Memory B cell (primary cell): ENCODE measurements at regions not wholly inside any gene's neighbourhood (a gene's known extent, or its start where the extent isn't known, plus 50 kb on each side); places are given as distances from the start of the nearest gene placed in this dataset.

Experiments
- ATAC-seq: fragments of 150-1000 bp; cut with Tn5 transposase; 2 replicates; pipeline ENCODE4 v1.10.0; 2021; ENCODE audit warnings: low read depth, mild to moderate bottlenecking, moderate library complexity
- DNase-seq, 2 donors: peaks; one replicate each; pipeline ENCODE4 v3.0.0; 2022; ENCODE audit warnings: low spot score in 2 of 2
- H3K27ac Mint-ChIP-seq: one replicate; pipeline ENCODE4 v1.8.0; 2022; ENCODE audit warnings: mild to moderate bottlenecking, moderate library complexity, mixed read lengths
- H3K27me3 Mint-ChIP-seq: one replicate; pipeline ENCODE4 v1.8.0; 2022; ENCODE audit warnings: mixed read lengths
- H3K36me3 Mint-ChIP-seq: one replicate; pipeline ENCODE4 v1.8.0; 2022; ENCODE audit warnings: mild to moderate bottlenecking, mixed read lengths
- H3K4me1 Mint-ChIP-seq: one replicate; pipeline ENCODE4 v1.8.0; 2022; ENCODE audit warnings: mixed read lengths
- H3K4me3 Mint-ChIP-seq: one replicate; pipeline ENCODE4 v1.8.0; 2022; ENCODE audit warnings: mild to moderate bottlenecking, moderate library complexity, mixed read lengths
- H3K9me3 Mint-ChIP-seq: one replicate; pipeline ENCODE4 v1.8.0; 2022; ENCODE audit warnings: mixed read lengths

DNA sequence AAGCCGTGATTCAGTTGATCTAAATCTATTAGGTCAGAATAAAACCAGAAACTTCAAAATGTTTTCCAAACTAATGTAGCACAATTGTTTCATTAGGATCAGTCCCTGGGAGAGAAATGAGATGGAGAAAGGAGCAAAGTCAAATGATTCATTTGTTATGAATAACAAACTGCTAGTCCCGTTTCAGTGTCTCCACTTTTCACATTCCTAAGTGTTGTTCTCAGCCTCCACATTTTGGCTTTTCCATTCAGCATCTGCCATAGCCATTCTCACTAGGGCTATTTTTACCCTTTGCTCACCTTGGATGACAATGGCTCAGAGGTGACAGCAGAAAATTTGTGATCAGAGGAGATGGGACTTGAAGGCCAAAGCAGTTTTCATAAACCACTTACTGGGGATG lies 314.1 kb upstream of the KIF2A start:
- no peak overlapping the region for H3K4me3 Mint-ChIP-seq
- ATAC-seq, result no peak
- no peaks in the 10 kb centered on the region for H3K27me3 Mint-ChIP-seq
- no peak for DNase-seq
- H3K27ac Mint-ChIP-seq, result no peak overlapping the region
- no peaks in the 10 kb centered on the region for H3K36me3 Mint-ChIP-seq
- H3K4me1 Mint-ChIP-seq, result no peaks in the 10 kb centered on the region
- no peaks in the 10 kb centered on the region for H3K9me3 Mint-ChIP-seq

DNA sequence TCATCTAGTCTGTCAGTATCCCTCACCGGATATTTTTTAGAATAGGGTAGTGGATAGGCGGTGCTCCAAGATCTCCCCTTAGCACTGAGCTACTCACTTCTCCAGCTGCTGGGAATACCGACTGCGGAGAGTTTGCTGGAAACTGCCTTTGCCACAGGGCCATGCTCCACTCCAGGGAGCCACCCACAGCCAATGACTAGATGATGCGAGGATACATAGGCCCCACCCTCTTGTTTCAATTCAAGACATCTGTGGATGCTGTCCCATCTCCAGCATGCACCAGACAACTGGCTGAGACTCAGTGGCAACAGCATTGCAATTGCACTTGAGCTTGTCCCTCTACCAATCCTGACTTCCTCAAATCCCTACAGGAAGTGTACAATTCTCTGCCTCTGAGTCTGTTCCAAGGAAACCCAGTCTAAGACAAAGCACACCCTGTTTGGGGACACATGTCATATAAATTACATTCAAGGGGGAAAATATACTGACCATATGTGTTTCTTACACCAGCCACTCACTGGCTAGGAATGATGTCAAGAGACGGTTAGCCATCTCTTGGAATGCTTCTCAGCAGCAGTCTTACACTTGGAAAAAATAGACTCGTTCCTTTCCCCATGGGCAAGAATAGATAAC lies 312.6 kb upstream of the KIF2A start:
- Mint-ChIP-seq H3K27me3 (no peaks in the 10 kb centered on the region), H3K36me3 (no peaks in the 10 kb centered on the region), H3K4me3 (no peak overlapping the region), H3K27ac (no peak overlapping the region), H3K9me3 (no peaks in the 10 kb centered on the region), H3K4me1 (no peaks in the 10 kb centered on the region)
- DNase-seq (no peak), ATAC-seq (no peak)

DNA sequence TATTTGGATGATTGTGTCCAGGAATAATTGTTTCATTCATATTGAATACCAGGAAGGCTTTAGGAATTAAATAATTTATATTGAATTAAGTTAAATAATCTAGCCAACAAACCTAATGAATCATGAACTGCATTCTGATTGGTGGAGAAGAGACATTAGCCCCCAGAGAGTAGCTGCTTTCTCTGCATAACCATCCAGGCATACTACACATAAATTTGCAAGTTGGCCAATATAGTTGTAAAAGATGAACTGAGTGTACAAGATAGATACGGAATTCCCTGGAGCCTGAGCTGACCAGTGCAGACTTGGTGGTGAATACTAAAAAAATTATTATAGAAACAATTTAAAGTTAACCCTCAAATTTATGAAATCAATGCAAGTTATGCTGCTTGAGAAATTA lies 311.8 kb upstream of the KIF2A start:
- Mint-ChIP-seq H3K4me3 (no peak overlapping the region), H3K27ac (no peak overlapping the region), H3K36me3 (no peaks in the 10 kb centered on the region), H3K27me3 (no peaks in the 10 kb centered on the region), H3K4me1 (no peaks in the 10 kb centered on the region), H3K9me3 (no peaks in the 10 kb centered on the region)
- ATAC-seq (no peak), DNase-seq (no peak)

DNA sequence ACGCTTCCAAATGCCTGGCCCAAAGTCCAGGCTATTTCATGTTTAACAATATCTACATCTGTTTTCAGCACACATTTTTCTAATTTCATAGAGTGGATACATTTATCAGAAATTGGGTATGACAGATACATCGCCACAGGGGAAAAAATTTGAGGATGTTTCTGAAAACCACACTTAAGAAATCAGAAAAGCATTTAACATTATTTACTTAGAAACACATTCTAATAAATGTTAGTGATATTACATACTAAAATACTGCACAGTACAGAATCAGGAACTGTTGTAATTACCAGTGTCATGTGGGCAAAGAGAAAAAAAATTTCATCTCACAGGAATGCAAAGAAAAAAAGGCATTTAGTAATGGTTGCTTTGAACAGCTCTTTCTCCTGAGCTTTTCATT lies 310.5 kb upstream of the KIF2A start:
- no peaks in the 10 kb centered on the region for H3K27me3 Mint-ChIP-seq
- ATAC-seq (no peak), DNase-seq (no peak)
- no peaks in the 10 kb centered on the region for H3K36me3 Mint-ChIP-seq
- H3K27ac Mint-ChIP-seq, result no peak overlapping the region
- no peak overlapping the region for H3K4me3 Mint-ChIP-seq
- no peaks in the 10 kb centered on the region for H3K4me1 Mint-ChIP-seq
- no peaks in the 10 kb centered on the region for H3K9me3 Mint-ChIP-seq

DNA sequence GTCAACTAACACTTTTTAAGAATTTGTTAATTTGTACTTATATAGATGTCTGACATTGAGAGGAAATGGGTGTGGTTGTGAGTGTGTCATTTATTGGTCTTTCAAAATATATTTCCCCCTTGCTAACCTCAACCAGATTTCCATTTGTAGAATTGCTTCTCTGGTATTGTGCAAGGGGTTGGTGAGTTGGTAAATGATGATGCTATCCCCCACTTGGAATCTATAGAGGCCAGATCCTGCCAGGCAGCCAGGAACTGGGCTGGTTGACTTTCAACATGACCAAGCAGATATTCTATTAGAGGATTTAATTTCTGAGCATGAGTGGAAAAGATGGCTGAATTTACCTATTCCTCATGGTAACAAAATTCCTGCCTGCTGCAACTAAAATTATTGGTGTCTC lies 306.6 kb upstream of the KIF2A start:
- no peak overlapping the region for H3K27ac Mint-ChIP-seq
- no peaks in the 10 kb centered on the region for H3K9me3 Mint-ChIP-seq
- H3K36me3 Mint-ChIP-seq, result no peaks in the 10 kb centered on the region
- DNase-seq (no peak), ATAC-seq (no peak)
- no peak overlapping the region for H3K4me3 Mint-ChIP-seq
- H3K27me3 Mint-ChIP-seq, result peaks cover 2% of the 10 kb centered on the region
- H3K4me1 Mint-ChIP-seq, result no peaks in the 10 kb centered on the region

DNA sequence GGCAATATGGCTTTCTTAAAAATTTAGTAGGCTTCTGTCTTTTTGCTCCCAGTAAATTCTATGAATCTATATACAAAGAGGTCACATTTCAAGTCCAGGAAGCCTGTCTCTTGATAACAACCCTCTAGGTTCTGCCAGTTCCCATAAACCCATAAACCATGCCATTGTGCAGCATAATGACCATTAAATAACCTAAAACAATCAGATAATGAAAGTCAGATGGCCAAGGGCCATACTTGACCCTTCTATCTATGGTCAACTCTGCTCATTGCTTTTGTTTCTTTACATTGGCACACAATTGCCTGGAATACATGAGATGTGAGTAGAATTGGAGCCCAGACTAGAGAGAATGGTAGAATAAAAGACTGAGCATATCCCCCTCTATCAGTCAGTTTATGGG lies 305.4 kb upstream of the KIF2A start:
- H3K27ac Mint-ChIP-seq, result no peak overlapping the region
- H3K36me3 Mint-ChIP-seq, result no peaks in the 10 kb centered on the region
- no peak overlapping the region for H3K4me3 Mint-ChIP-seq
- H3K9me3 Mint-ChIP-seq, result no peaks in the 10 kb centered on the region
- H3K27me3 Mint-ChIP-seq, result peaks cover 2% of the 10 kb centered on the region
- ATAC-seq (no peak), DNase-seq (no peak)
- no peaks in the 10 kb centered on the region for H3K4me1 Mint-ChIP-seq

DNA sequence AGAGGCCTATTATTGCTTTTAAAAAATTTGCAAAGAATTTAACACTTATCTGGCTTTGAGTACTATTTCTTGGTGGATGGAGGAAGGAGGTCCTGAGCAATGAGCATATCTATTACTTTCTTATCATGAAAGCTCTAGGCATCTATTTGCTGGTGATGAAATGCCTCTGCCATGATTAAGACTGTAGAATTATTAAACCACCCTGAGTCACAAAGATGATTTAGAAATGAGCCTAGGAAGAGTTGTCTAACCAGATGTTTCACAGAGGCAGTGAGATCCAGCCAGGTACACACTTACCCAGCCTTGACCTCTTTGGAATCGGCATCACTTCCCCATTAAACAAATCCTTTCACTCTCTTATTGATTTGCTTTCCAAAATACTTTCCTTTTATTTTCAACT lies 304.4 kb upstream of the KIF2A start:
- no peaks in the 10 kb centered on the region for H3K36me3 Mint-ChIP-seq
- ATAC-seq, result no peak
- no peak overlapping the region for H3K27ac Mint-ChIP-seq
- no peak overlapping the region for H3K4me3 Mint-ChIP-seq
- H3K9me3 Mint-ChIP-seq, result no peaks in the 10 kb centered on the region
- no peaks in the 10 kb centered on the region for H3K4me1 Mint-ChIP-seq
- no peak for DNase-seq
- H3K27me3 Mint-ChIP-seq, result peaks cover 2% of the 10 kb centered on the region

DNA sequence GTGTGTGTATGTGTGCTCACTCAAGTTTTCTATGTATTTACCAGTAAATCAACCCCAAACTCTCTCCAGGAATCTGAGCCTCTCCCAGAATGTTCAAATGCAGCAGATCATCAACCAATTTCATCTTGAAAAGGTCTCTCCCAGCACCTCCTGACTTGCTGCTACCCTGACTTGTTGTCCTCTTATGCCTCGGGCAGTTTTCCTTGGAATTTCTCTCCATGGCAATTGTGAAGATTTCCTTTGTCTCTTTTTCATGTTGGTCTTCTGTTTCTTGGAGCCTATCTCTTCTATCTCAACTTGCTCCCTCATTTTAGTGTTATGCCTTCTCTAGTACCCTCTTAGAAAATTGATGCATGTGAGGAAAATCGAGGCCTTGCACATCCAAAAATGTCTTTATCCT lies 303.6 kb upstream of the KIF2A start:
- H3K4me1 Mint-ChIP-seq, result no peaks in the 10 kb centered on the region
- peaks cover 2% of the 10 kb centered on the region for H3K27me3 Mint-ChIP-seq
- no peak overlapping the region for H3K4me3 Mint-ChIP-seq
- ATAC-seq (no peak), DNase-seq (no peak)
- H3K9me3 Mint-ChIP-seq, result no peaks in the 10 kb centered on the region
- no peaks in the 10 kb centered on the region for H3K36me3 Mint-ChIP-seq
- H3K27ac Mint-ChIP-seq, result no peak overlapping the region

DNA sequence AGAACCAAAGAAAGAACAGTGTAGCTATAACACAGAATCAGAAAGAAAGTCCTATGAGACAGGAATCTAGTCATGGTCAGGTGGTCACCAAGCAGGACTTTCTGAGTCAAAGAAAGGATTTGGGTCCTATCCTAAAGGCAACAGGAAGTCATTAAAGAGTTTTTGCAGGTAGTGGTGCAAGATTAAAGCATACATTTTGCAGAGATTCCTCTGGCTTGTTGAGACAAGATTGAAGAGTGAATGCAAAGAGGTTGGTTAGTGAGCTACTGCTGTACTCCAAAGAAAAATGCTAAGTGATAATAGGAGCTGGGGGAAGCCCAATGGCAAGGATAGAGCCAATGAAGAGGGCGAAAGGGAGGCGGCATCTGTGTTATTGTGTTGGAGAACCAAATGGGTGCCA lies 300.5 kb upstream of the KIF2A start:
- Mint-ChIP-seq H3K27ac (no peak overlapping the region), H3K9me3 (peaks cover 4% of the 10 kb centered on the region), H3K36me3 (no peaks in the 10 kb centered on the region), H3K4me3 (no peak overlapping the region), H3K4me1 (no peaks in the 10 kb centered on the region), H3K27me3 (peaks cover 4% of the 10 kb centered on the region)
- DNase-seq, result no peak
- no peak for ATAC-seq

DNA sequence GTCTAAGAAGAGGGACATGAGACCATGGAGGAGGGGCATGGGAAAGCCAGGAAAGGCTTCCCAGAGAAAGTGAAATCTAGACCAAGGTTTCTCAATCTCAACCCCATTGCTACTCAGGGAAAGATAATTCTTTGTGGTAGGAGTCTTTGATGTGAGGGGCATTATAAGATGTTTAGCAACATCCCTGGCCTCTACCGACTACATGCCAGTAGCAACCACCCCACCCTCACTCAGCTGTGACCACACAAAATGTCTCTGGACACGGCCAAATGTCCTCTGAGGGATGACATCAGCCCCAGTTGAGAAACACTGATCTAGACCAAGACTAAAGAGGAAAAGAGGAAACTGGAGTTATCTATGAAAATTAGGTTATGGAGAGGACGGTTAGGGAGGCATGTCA lies 298.5 kb upstream of the KIF2A start:
- DNase-seq (no peak), ATAC-seq (no peak)
- no peak overlapping the region for H3K4me3 Mint-ChIP-seq
- H3K4me1 Mint-ChIP-seq, result no peaks in the 10 kb centered on the region
- H3K9me3 Mint-ChIP-seq, result peaks cover 4% of the 10 kb centered on the region
- no peaks in the 10 kb centered on the region for H3K36me3 Mint-ChIP-seq
- no peak overlapping the region for H3K27ac Mint-ChIP-seq
- H3K27me3 Mint-ChIP-seq, result peaks cover 4% of the 10 kb centered on the region

DNA sequence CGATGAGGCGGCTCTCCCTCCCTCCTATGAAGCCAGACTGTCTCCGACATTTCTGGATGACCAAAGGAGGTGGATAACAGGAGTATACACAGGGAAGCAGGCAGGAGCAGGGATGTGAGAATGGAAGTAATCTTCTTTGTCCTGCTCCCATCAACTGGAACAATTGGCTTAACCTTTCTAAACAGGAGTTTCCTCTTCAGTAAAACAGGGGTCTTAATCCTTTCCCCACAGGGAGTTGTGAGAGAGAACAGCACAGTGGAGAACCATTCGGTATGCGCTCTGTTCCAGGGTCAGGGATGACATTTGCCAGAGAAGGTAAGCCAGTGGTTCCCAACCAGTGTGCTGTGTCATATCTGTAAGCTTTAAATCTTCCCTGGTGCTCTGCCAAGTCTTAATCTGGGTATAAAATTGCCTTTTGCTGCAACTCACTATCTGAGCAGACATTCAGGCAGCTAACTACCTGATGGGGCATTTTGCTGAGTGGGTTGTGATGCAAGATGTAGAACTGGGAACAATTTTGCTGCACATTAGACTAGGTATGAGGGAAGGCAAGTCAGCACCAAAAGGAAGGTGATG lies 294.8 kb upstream of the KIF2A start:
- H3K27ac Mint-ChIP-seq, result no peak overlapping the region
- peaks cover 5% of the 10 kb centered on the region for H3K9me3 Mint-ChIP-seq
- H3K36me3 Mint-ChIP-seq, result no peaks in the 10 kb centered on the region
- no peak for ATAC-seq
- H3K27me3 Mint-ChIP-seq, result peaks cover 4% of the 10 kb centered on the region
- no peak for DNase-seq
- H3K4me1 Mint-ChIP-seq, result no peaks in the 10 kb centered on the region
- H3K4me3 Mint-ChIP-seq, result no peak overlapping the region

DNA sequence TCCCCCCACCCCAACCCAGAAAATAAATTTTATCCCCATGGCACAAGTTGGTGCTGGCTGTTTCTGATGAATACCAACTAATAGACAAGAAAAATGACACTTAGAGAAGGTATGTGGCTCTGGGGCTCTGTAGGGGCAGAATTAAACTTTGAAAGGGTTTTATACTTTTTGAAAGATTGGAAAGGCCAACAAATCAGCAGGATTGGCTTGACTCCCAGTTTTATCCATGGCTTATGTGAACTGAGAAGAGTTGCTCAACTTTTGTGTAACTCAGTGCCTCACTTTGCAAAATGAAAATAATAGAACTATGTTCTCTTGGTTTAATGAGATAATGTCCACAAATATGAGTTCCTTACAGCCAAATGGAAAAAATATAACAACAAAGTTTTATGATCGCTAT lies 288.9 kb upstream of the KIF2A start:
- H3K27me3 Mint-ChIP-seq, result peaks cover 2% of the 10 kb centered on the region
- H3K27ac Mint-ChIP-seq, result no peak overlapping the region
- H3K36me3 Mint-ChIP-seq, result no peaks in the 10 kb centered on the region
- no peak for DNase-seq
- no peak for ATAC-seq
- no peak overlapping the region for H3K4me3 Mint-ChIP-seq
- peaks cover 4% of the 10 kb centered on the region for H3K9me3 Mint-ChIP-seq
- no peaks in the 10 kb centered on the region for H3K4me1 Mint-ChIP-seq

DNA sequence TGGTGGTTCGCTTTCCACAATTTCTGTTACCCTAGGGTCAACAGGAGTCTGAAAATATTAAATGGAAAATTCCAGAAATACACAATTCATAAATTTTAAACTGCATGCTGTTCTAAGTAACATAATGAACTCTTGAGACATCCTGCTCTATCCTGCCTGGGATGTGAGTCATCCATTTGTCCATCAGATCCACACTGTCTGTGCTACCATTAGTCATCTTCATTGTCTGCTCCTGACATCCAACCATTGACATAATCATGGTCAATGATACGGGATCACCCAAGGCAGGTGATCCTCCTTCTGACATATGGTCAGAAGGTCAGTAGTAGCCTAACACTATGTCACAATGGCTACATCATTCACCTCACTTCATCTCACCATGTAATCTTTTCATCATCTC lies 276.7 kb upstream of the KIF2A start:
- DNase-seq, result no peak
- Mint-ChIP-seq H3K4me1 (no peaks in the 10 kb centered on the region), H3K36me3 (no peaks in the 10 kb centered on the region), H3K4me3 (no peak overlapping the region), H3K27me3 (peaks cover 1% of the 10 kb centered on the region), H3K27ac (no peak overlapping the region), H3K9me3 (no peaks in the 10 kb centered on the region)
- no peak for ATAC-seq

DNA sequence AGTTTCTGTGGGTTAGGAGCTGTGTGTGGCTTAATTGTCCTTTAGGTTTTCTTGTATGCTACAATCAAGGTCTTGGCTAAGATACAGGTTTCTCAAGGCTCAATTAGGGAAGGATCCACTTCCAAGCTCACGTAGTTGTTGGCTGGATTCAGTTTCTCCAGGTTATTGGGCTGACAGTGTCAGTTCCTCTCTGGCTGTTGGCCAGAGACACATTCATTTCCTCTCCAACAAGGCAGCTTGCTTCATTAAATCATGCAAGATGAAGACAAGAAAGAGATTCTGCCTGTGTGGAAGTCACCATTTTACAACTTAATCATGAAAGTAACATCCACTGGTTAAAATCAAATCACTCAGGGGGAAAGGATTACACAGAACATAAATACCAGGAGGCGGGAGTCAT lies 275.7 kb upstream of the KIF2A start:
- peaks cover 1% of the 10 kb centered on the region for H3K27me3 Mint-ChIP-seq
- no peak for ATAC-seq

DNA sequence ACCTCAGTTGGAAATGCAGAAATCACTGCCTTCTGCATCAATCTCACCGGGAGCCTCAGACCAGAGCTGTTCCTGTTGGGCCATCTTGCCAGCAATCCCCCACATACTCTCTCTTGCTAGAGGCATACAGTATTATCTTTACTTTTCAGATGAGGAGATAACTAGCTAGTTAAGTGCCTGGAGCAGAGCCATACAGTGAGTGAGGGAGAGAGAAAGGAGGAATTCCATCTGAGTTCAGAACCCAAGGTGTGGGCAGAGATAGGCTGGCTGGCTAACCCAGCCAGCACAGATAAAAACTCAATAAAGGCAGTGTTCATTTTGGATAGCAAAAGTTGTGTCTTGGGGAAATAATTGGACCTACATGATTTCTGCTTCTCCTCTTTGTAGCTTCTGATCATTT lies 268.0 kb upstream of the KIF2A start:
- H3K4me1 Mint-ChIP-seq, result no peaks in the 10 kb centered on the region
- H3K27ac Mint-ChIP-seq, result no peak overlapping the region
- no peak for ATAC-seq

More for the DNA sequence above, 275.7 kb upstream of the KIF2A start:
- Mint-ChIP-seq H3K27ac (no peak overlapping the region), H3K9me3 (peaks cover 4% of the 10 kb centered on the region), H3K4me1 (no peaks in the 10 kb centered on the region), H3K4me3 (no peak overlapping the region), H3K36me3 (no peaks in the 10 kb centered on the region)
- DNase-seq, result no peak

More for the DNA sequence above, 268.0 kb upstream of the KIF2A start:
- Mint-ChIP-seq H3K27me3 (peaks cover 2% of the 10 kb centered on the region), H3K4me3 (no peak overlapping the region), H3K9me3 (peaks cover 6% of the 10 kb centered on the region), H3K36me3 (no peaks in the 10 kb centered on the region)
- DNase-seq, result no peak
